Stimulated activated CD4-positive, alpha-beta T cell treated with anti-CD3 and anti-CD28 coated beads, TNF-alpha, amount 100 ng/mL, for 24 hours (primary cell): ENCODE measurements at regions not wholly inside any gene's neighbourhood (a gene's known extent, or its start where the extent isn't known, plus 50 kb on each side); places are given as distances from the start of the nearest gene placed in this dataset.
"Not testable (repeated sequence)": the region's sequence is repeated elsewhere in the genome, so short reads cannot be mapped to it uniquely, and the experiment has no call there.

ENCODE experiments used
- DNase-seq, 3 experiments: peaks; one replicate each; pipeline ENCODE4 v3.0.0-alpha.2; 2020; ENCODE audit warnings: low read depth in 3 of 3

DNA sequence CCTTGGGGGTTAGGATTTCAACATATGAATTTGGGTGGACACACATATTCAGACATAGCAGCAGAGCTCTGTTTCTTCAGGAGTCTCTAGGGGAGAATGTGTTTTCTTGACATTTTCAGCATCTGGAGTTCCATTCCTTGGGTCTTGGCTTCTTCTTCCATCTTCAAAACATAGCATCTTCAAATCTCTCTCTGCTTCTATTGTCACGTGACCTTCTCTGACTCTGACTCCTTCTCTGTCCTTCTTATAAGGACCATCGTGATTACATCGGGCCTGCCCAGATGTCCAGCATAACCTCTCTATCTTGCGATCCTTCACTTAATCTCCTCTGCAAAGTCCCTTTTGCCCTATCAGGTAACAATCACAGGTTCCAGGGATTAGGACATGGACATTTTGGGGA lies 101.0 kb upstream of the CHD6 start:
- no peak for DNase-seq

DNA sequence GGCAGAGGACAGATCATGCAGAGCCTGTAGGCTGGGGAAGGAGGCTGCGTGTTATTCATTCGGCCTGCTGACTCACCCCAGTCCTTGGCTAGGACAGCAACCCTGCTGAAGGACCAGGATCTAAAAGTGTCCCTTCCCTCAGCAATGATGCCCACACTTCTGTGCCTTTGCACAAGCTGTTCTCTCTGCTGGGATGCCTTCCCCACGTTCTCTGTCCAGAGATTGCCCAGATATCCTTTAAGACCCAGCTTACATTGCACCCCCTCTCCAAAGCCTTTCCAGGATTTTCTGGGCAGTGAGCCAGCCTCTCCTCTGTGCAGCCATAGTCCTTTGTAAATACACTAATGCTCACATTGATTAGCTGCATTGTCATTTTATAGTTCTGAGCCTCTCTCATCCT lies 99.3 kb upstream of the CHD6 start:
- DNase-seq = no peak

DNA sequence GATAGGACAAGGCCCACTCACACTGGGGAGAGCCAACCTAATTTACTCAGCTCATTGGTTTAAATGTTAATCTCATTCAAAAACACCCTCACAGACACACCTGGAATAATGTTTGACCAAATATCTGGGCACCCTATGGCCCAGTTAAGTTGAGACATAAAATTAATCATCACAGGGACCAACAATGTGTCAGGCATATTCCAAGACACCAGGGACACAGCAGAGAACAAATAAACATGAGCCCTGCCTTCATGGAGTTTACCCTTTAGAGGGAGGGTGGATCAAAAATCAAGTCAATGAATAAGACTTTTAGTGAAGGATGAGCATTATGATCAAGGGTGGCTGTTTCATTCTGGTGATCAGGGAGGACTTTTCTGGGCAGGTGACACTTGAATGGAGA lies 98.7 kb upstream of the CHD6 start:
- DNase-seq = no peak

DNA sequence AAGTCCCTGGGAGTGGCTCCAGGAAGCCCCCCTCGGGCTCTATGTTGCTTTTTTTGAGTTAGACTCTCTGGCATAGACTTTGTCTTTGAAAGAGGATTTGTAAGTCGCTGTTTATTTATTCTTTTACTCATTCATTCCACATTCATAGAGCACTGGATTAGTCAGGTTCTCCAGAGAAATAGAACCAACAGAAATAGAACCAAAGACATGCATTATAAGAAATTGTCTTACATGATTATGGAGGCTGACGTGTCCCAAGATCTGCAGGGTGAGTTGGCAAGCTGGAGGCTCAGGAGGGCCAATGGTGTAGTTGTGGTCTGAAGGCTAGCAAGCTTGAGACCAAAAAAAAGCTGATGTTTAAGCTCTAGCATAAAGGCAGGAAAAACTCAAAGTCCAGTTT lies 98.3 kb upstream of the CHD6 start:
- no peak for DNase-seq

DNA sequence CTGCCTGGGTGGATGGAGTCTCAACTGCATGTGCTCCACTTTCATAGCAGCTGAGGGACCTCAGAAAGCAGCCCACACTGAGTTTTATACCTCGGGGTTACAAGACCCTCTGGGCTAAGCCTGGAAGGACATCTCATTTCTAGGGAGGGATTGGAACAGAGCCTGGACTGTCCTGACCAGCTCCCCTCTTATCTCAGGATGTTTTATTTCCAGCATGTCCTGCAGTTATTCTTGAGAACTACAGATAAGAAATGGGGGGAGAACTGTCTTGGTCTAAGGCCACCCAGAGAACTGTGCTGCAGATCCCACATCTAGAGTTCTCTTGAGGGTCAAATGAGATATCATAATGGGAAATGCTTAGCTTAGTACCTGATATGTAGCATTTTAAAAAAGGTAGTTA lies 97.3 kb upstream of the CHD6 start:
- DNase-seq = no peak

DNA sequence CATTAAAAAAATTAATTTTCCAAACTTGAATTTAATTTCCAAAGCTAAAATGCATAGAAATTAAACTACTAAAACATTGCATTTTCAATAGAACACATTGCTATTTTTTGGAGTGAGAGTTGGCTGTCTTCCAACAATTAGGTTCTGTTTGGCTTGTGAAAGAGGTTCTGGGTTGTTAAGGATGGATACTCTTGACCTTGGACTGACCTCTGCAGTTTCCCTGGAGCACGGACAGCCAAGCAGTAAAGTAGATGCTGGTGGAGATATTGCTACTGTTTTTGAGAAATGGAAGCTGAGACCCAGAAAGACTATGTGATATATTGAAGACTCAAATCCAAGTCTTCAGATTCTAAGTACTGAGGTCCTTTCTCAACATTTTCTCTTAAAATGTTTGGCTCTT lies 95.9 kb upstream of the CHD6 start:
- no peak for DNase-seq

DNA sequence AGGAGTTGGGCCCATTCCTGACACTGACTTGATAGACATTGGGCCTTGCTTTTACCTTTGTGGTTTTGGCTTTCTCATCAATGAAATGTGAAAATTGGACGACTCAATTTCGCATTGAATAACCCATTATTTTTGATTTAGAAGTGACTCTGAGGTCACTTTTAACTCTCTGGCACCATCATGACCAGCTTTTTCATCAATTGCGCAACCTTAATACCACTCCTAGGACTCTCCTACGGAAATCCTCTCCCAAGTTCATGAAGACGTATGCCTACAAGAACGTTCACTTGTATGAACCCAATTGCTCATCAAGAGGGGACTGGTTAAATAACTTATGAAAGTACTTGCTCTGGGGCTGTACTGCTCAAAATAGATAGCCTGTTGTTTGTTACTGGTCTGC lies 86.7 kb upstream of the CHD6 start:
- no peak for DNase-seq

DNA sequence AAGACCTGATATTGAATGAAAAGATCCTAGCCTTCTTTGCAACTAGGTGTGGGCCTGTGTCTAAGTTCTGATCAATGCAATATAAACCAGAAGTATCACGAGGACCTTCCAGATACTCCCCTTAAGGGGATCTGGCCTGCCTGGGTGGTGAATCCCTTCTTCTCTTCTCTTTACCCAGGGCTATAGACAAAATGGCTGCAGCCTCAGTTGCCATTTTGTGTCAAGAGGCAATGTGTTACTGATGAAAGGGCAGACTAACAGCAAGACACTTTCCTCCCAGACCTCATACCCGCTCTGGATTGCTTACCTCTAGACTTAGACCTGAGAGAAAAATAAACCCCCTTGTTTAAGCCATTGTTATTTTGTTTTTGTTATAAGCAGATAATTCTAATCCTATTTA lies 84.5 kb upstream of the CHD6 start:
- no peak for DNase-seq

DNA sequence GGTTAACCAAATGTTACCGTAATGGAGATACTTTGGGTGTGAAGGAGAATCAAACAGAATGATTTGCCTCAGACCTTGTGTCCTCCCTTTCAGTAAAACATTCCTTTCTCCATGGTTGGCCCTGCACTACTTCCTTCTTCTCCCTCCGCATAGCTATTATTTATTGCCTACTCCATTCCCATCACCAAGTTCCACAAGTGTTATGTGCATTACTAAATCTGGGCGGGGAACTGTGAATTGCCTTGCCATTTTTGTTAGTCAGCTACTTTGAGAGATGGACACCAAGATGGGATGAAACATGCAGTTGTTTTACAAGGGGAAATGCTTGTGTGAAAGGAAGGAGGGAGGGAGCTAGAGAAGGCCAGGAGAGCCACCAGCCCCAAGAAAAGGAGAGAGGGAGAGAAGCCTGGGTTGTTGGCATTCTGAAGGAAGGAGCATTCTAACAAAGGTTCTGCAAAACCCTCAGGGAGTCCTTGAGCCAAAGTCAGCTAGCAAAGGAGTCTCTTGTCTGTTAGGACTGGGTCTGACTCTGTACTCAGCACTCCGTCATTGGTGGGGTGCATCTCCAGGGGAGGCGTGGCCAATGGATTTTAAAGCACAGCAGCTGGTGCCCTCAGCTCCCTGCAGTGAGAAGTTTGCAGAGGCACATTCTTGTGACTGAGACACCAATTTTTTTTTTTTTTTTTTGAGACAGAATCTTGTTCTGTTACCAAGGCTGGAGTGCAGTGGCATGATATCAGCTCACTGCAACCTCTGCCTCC lies 83.6 kb upstream of the CHD6 start:
- no peak for DNase-seq

DNA sequence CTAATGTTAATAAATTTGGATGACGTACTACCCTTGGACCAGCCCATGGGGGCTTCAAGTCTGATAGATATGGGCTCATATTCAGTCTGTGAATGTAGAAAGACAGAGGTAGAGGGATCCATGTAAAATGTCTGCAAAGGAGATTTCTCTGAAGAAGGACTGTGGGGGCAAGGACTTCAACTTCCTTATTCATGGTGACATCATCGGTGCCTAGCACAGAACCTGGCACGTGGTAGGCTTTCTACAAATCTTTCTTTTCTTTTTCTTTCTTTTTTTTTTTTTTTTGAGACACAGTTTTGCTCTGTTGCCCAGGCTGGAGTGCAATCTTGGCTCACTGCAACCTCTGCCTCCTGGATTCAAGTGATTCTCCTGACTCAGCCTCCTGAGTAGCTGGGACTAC lies 81.5 kb upstream of the CHD6 start:
- DNase-seq = not testable (repeated sequence)

DNA sequence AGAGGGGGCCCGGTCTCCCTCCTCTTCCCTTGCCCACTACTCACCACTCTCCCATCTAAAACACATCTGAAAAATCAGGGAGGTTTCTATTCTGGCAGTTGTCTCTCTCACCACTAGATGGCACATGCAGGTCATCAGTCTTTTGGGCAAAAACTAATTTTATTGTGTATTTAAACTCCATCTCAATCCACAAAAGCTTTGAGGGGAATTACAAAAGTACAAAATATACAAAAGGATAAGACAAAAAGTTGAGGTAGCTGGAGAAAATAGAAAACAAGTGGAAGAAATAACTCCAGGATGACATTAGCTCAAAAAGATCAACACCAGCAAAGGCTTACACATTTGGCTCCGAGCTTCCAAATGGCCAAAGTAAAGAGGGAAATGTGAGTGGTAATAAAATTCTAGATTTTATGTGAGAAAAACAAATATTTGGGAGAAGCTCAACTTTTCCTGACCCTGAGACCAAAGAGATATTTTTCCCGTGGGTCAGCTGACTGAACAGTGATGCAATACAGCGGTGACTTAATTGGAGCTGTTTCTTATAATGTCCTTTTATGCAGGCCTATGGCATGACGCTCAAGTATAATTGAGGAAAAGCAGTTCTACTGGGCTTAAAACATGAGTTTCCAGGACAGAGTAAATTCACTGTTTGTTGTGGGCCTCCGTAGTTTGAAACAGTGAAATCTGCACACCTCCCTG lies 79.8 kb upstream of the CHD6 start:
- no peak for DNase-seq

DNA sequence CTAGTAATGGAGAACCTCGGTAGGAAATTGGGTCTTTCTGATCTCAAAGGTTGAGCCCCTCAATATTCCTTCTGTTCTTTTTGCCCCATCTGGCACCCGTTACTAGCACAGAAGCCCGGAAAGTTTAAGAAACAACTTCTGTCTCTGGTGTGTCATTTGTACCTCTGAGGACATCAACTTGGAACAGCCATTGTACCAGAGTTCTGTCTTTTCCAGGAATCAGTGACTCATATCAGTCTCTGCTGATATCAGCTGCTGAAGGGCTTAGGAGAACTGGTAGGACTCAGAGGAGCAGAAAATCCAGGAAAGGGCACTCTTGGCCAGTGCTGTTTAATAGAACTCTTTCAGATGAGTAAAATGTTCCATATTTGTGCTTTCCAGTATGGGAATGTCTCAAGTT lies 78.3 kb upstream of the CHD6 start:
- DNase-seq = no peak

DNA sequence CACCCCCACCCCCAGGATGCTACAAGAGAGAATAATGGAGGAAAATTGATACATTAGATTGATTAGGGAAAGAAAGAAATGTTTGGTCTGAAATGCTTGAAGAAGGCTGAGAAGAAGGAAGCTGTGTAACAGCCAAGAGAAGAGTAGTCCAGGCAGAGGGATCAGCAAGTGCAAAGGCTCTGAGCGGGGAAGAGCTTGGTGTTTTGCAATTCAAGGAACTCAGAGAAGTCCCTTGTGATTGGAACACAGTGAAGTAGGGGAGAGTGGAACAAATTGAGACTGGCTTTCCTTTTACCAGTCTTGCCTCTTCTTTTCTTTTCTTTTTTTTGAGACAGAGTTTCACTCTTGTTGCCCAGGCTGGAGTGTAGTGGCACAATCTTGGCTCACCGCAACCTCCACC lies 76.6 kb upstream of the CHD6 start:
- DNase-seq = no peak

DNA sequence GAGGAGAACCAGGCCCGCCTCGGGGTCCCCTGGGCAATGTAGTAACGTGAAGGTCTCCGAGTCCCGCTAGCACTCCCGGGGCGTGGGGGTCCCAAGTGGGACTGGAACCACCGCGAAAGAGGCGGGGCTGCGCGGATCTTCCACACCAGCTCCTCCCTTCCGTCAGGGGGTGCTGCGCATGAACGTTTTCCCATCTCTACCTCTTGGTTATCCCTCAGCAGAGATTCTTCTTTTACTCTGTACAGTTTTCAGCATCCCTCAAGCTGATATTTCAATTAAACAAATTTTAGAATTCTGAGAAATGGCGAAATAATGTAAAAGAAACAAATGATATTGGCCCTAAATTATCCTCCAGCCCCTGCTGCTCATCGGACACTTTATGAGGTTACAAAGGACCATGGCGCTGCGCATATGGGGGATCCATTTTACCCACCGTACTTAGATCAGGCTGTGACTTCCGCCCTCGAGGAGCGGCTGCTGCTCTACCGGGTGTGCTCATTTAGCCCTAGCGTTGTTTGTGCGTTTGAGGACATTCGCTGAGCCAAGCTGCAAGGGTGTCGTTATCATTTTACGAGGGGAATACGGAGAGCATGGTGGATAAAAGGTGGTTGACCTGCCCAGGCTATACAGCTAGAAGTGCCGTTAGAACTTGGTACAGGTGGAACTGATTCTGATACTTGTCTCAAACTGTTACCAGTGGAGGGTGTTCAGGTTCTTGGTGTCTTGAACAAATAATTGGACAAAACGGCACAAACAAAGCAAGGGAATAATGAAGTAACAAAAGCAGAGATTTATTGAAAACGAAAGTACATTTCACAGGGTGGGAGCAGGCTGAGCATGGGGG lies 75.2 kb upstream of the CHD6 start:
- DNase-seq = peak; percentile 60 to 72 (median 67)

DNA sequence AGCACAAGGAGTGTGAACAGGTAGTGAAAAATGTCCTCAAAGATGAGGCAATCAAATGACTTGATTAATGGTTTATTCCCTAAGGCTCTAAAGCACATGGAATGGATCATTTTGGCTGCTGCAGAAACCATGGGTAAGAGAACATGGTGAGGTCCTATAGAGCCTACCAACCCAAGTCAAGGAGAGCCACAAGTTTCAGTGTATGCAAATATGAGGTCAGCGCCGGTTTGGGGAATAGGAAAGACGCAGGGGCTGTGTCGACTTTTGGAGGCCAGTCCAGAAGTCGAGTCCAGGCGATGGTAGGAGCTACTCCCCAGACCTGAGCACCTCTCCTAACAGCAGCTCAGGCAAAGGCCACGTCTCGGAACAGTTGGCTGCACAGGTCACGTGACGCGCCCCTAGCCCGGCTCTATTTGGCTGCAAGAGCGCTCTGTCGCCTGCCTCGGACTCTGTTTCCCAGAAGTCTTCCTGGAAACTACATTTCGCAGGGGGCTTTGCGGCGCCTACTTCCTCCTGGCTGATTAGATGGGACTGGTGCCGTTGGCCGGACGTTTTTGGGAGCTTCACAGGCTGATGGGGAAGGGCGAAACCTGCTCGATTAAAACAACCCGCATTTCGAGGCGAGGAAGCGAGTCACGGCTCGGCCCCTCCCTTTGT lies 74.4 kb upstream of the CHD6 start:
- DNase-seq = peak; percentile 53 to 75 (median 58)

DNA sequence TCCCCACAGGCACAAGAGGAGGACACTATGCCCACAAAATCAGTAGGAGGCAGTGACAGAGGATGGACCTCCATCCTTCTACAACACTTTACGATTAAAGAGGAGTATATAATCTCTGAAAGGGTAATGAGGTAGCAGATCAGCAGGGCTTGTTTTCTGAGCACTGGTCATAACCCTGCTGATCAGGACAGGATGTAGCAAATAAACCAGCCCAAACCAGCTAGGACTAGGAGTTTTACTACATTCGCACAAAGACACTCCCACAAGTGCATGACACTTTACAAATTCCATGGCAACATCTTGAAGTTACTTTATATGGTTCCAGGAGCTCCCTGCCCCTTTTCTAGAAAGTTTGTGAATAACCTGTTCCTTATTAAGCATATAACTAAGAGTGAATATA lies 73.3 kb upstream of the CHD6 start:
- DNase-seq = no peak

DNA sequence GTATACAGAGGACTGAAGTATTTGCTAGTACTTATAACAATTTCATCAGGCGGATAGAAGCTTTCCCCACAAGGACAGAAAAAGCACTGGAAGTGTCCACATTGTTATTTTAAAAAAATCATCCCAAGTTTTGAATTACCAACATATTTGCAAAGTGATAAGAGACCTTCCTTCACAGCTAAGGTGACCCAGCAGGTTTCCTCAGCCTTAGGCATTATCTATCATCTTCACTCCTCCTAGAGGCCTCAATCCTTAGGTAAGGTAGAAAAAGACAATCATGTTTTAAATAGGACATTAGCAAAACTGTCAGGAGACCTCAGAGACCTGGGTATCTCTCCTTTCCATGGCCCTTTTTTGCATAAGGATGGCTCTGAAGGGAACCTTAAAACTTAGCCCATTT lies 72.5 kb upstream of the CHD6 start:
- DNase-seq = no peak

DNA sequence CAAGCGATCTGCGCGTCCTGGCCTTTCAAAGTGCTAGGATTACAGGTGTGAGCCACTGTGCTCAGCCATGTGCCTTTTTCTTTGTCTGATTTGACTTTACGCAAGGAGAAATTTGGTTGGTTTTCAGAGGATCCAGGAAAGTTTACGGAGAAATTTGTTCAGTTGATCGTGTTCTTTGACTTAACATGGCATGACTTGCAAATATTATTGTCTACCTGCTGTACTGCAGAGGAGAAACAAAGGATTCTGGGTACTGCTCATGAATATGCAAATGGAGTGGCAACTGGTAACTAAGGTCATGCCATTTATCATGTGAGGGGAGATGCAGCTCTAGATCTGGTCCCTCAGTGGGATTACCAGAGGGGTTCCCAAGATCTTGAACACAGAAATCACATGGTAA lies 68.8 kb upstream of the CHD6 start:
- DNase-seq = no peak

DNA sequence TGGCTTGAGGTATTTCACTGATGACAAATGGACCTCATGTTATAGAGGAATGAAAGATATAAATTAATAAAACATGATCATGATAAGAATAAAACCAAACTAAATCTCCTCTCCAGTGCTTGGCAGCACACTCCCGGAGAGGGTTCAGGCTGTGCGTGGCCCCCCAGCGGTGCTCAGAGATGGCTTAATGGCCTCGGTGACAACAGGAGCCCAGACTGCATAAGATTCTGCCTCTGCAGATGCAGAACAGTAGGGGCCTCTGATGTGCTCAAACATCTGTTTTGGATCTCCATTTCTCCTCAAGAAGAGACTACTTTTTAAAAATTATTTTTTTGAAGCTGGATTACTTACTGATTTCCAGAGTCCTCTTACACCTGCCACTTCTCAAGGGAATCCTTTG lies 67.0 kb upstream of the CHD6 start:
- DNase-seq = not testable (repeated sequence)

DNA sequence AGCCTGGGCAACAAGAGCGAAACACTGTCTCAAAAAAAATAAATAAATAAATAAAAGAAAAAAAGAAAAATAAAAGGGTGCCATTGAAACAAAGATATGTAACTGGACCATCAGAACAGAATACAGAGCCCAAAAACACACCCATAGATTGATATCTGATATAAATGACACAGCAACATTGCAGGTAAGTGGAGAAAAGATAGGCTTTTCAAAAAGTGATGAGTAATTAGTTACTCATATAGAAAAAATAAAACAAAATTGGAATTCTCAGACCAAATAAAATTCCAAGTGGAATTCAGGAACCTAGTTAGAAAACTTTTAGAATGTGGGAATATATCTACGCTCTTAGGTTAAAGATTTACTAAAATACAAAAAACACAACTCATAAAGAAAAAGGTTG lies 60.6 kb upstream of the CHD6 start:
- DNase-seq = no peak

DNA sequence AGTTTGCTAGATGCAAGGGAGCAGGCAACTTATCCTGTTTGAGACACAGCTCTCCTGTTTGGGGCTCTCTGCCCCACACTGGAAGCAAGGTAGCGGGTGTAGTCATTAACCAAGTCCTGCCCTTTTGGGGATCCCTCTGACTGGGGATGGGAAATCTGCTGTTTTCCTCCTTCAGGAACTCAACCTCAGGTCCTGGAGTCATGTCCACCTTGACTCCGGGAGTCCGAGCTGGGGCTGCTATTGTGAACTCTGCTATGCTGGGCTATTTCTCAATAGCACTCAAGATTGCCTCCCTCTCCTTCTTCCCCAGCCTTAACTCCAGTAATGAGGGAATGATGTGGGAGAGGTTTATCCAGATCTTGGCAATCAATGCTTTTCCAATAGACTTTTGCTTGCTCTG lies 54.1 kb upstream of the CHD6 start:
- DNase-seq = no peak

DNA sequence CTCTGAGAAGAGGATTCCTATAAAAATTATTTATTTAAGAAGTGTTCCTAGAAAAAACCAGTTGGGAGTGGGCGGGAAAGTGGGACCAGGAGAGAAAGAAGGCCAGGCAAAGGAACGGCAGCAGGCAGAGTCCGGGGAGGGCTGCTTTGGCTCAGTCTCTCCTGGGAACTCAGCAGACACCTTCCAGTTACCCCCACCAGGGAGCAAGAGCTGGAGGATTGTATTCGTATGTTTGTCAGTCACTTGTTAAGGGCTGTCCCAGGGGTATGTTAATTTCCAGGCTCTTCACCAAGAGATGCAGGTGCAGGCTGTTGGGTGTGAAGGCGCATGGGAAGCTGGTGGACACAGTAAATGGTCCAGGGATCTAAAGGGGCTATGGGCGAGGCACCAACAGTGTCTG lies 53.0 kb upstream of the CHD6 start:
- no peak for DNase-seq
